GM12801 (cell line): ENCODE measurements at regions not wholly inside any gene's neighbourhood (a gene's known extent, or its start where the extent isn't known, plus 50 kb on each side); places are given as distances from the start of the nearest gene placed in this dataset.

ENCODE experiments used
- TF ChIP-seq, protein P1 (sequence below): IDR thresholded peaks from one replicate; pipeline ENCODE4 v1.5.1; 2011; ENCODE audit warnings: control low read depth; ENCODE audit not compliant: insufficient read length; ENCODE audit errors: extremely low read depth

DNA sequence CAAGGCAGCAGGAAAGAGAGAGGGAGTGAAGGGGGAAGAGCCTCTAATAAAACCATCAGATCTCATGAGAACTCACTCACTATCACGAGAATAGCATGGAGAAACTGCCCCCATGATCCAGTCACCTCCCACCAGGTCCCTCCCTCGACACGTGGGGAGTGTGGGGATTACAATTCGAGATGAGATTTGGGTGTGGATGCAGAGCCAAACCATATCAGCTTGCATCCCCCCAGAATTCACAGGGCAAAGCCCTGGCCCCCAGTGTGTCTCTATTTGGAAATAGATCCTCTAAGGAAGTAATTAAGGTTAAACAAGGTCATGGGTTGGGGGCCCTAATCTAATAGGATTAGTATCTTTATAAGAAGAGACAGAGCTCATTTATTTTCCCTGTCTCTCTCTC, 56.1 kb upstream of the TCL1A start:
- TF ChIP-seq, protein P1, sequence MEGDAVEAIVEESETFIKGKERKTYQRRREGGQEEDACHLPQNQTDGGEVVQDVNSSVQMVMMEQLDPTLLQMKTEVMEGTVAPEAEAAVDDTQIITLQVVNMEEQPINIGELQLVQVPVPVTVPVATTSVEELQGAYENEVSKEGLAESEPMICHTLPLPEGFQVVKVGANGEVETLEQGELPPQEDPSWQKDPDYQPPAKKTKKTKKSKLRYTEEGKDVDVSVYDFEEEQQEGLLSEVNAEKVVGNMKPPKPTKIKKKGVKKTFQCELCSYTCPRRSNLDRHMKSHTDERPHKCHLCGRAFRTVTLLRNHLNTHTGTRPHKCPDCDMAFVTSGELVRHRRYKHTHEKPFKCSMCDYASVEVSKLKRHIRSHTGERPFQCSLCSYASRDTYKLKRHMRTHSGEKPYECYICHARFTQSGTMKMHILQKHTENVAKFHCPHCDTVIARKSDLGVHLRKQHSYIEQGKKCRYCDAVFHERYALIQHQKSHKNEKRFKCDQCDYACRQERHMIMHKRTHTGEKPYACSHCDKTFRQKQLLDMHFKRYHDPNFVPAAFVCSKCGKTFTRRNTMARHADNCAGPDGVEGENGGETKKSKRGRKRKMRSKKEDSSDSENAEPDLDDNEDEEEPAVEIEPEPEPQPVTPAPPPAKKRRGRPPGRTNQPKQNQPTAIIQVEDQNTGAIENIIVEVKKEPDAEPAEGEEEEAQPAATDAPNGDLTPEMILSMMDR: no peak

DNA sequence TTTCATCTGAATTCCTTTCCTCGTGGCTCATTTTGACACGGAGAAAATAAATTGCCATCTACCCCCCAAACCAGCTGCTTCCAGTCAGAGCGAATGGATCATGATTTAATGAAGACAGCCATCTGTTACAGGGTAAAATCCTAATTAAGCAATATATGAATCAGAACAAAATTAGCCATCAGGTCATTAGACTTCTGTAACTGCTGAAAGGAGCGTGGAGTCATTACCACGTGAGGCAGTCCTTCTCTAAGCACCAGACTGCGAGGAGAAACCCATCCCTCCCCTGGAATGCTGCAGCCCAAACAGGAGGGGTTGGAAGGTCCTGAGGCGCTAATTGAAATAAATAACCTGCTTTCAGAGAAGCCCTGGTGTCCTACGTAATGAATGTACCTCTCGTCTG, 51.1 kb upstream of the TCL1A start:
- TF ChIP-seq, protein P1: no peak

DNA sequence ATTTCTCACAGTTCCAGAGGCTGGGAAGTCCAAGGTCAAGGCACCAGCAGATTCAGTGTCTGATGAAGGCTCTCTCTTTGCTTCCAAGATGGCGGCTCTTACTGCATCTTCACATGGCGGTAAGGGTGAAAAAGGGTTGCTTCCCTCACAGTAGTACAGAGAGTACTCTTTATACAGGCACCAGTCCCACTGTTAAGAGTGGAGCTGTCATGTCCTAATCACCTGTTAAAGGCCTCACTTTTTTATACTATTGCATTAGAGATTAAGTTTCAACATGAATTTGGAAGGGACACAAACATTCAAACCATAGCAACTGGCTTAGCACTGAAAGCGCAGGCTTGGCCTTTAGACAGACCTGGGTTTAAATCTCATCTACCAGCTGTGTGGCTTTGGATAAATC, 50.0 kb upstream of the TCL1A start:
- TF ChIP-seq, protein P1: no peak
